ENCODE measurements at regions not wholly inside any gene's neighbourhood (a gene's known extent, or its start where the extent isn't known, plus 50 kb on each side); places are given as distances from the start of the nearest gene placed in this dataset.
"Not testable (repeated sequence)": the region's sequence is repeated elsewhere in the genome, so short reads cannot be mapped to it uniquely, and the experiment has no call there.

- no peaks in the 10 kb centered on the region for H3K9me3 ChIP-seq (ENCODE audit: control insufficient read depth, low read length, poor library complexity, severe bottlenecking)
- H3K4me1 Mint-ChIP-seq = no peaks in the 10 kb centered on the region
- no peak overlapping the region for H3K27ac Mint-ChIP-seq
- H3K36me3 Mint-ChIP-seq (ENCODE audit: low read depth) = no peaks in the 10 kb centered on the region
- ATAC-seq = no peak
- DNase-seq = no peak
- peaks cover 45% of the 10 kb centered on the region for H3K27me3 Mint-ChIP-seq
- H3K4me3 Mint-ChIP-seq = no peak overlapping the region
Measured at GRCh38 chr10:45091968-45092367, 91.2 kb downstream of the ZNF22 start.

DNA sequence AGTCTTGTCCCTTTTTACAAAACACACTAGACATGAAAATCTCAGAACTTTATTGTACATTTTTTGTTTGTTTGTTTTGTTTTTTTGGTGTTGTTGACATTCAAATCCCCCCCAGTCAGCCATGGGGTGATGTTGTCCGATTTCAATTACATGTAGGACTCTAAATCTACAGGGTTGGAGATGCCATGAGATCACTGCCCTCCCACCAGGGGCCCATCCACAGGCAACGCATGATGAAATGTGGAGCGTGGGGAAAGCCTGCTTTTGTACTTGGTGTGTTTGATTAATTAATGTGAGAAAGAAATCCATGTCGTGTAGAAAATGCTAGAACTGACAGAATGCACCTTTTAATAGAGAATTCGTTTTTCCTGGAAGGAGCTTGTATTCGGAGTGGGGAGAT is 93.2 kb downstream of the ZNF22 start:
- H3K9me3 ChIP-seq (ENCODE audit: control insufficient read depth, low read length, poor library complexity, severe bottlenecking) = no peaks in the 10 kb centered on the region
- H3K27me3 Mint-ChIP-seq = peaks cover 51% of the 10 kb centered on the region
- ATAC-seq = no peak

DNA sequence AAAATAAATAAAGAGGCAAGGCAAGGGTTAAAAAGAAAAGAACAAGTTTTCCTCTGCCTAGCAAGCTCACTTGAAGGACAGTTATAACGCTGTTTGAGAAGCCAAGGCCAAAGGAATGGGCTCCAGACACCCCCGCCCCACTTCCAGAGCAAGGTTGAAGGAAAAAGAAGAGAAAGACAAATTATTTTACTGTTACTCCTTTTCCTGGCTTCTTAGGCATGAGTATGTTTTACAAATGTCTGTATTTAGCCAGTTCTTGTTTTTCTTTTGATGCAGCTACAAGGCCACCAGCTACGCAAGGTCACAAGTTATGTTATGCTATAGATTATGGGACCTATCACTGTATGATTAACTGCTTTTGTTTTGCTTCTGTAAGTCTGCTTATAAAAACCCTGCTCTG is 94.6 kb downstream of the ZNF22 start:
- DNase-seq (no peak), ATAC-seq (no peak)
- no peaks in the 10 kb centered on the region for H3K36me3 Mint-ChIP-seq (ENCODE audit: low read depth)
- no peaks in the 10 kb centered on the region for H3K9me3 ChIP-seq (ENCODE audit: control insufficient read depth, low read length, poor library complexity, severe bottlenecking)
- peaks cover 58% of the 10 kb centered on the region for H3K27me3 Mint-ChIP-seq
- no peaks in the 10 kb centered on the region for H3K4me1 Mint-ChIP-seq
- H3K27ac Mint-ChIP-seq = no peak overlapping the region
- no peak overlapping the region for H3K4me3 Mint-ChIP-seq

More for the DNA sequence above, 93.2 kb downstream of the ZNF22 start:
- H3K27ac Mint-ChIP-seq = no peak overlapping the region
- H3K36me3 Mint-ChIP-seq (ENCODE audit: low read depth) = no peaks in the 10 kb centered on the region
- no peak overlapping the region for H3K4me3 Mint-ChIP-seq
- no peaks in the 10 kb centered on the region for H3K4me1 Mint-ChIP-seq
- DNase-seq = no peak

DNA sequence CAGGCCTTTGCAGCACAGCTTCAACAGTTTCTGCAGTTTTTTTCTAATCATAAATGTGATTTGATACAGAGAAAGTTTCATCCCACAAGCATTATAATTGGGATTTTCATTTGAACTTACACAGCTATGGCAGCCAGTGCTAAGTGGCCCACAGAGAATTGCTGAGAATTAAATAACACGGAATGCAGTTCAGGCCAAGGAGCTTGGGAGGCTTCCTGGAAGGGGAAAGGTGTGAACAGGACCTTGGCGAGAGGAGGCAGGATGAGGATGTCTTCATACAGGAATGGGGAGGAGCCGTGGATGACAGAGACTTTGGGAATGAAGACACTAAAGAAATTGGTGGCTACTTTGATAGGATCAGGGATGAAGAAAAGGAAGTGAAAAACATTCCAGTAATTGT is 95.3 kb downstream of the ZNF22 start:
- ATAC-seq = no peak
- Mint-ChIP-seq H3K27ac (no peak overlapping the region), H3K27me3 (peaks cover 55% of the 10 kb centered on the region), H3K36me3 (ENCODE audit: low read depth) (no peaks in the 10 kb centered on the region), H3K4me1 (no peaks in the 10 kb centered on the region), H3K4me3 (no peak overlapping the region)
- no peak for DNase-seq
- H3K9me3 ChIP-seq (ENCODE audit: control insufficient read depth, low read length, poor library complexity, severe bottlenecking) = no peaks in the 10 kb centered on the region

GRCh38 chr10:45100429-45100828 is 99.7 kb downstream of the ZNF22 start:
- H3K4me3 Mint-ChIP-seq = no peak overlapping the region
- H3K9me3 ChIP-seq (ENCODE audit: control insufficient read depth, low read length, poor library complexity, severe bottlenecking) = no peaks in the 10 kb centered on the region
- peaks cover 58% of the 10 kb centered on the region for H3K27me3 Mint-ChIP-seq
- DNase-seq (no peak), ATAC-seq (no peak)
- H3K27ac Mint-ChIP-seq = no peak overlapping the region
- no peaks in the 10 kb centered on the region for H3K4me1 Mint-ChIP-seq
- peaks cover 3% of the 10 kb centered on the region for H3K36me3 Mint-ChIP-seq (ENCODE audit: low read depth)

DNA sequence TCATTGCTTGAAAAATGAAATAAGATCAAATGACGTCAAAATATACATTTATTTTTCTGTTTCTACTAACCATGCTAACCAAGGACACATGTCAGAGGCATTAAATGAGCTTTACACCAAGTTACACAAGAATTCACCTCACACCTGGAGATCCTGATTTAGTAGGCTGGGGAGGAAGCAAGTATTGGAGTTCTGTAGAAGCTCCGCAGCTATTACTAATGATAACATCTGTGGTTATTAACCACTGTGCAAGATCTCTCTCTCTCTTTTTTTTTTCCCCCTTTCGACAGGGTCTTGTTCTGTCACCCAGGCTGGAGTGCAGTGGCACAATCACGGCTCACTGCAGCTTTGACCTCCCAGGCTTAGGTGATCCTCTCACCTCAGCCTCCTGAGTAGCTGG is 104.0 kb downstream of the ZNF22 start:
- no peak overlapping the region for H3K4me3 Mint-ChIP-seq
- peaks cover 65% of the 10 kb centered on the region for H3K27me3 Mint-ChIP-seq
- ATAC-seq (no peak), DNase-seq (no peak)
- H3K27ac Mint-ChIP-seq = no peak overlapping the region
- H3K9me3 ChIP-seq (ENCODE audit: control insufficient read depth, low read length, poor library complexity, severe bottlenecking) = no peaks in the 10 kb centered on the region
- no peaks in the 10 kb centered on the region for H3K4me1 Mint-ChIP-seq
- H3K36me3 Mint-ChIP-seq (ENCODE audit: low read depth) = peaks cover 3% of the 10 kb centered on the region

DNA sequence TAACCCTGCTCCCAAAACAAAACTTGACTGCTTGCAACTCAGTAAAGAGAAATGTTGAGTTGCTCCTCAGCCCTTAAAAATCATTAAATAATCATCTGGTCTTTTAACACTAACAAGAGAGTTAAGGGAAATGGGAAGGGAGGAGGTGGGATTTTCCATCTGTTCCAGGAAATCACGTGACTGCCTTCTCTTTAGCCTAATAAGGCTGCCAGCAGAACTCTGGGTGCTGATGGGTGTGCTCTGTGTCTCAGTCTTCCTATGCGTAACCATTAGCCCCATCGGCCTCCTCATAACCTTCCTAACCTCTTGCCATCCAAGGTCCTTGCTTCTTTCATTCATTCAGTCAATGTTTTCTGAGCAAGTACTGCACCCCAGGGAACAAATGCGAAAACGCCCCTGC is 104.6 kb downstream of the ZNF22 start:
- not testable (repeated sequence) for H3K4me3 Mint-ChIP-seq; H3K9me3 ChIP-seq (ENCODE audit: control insufficient read depth, low read length, poor library complexity, severe bottlenecking); DNase-seq; H3K27ac Mint-ChIP-seq; ATAC-seq; H3K4me1 Mint-ChIP-seq; H3K36me3 Mint-ChIP-seq (ENCODE audit: low read depth)
- H3K27me3 Mint-ChIP-seq = peaks cover 64% of the 10 kb centered on the region

- H3K9me3 ChIP-seq (ENCODE audit: control insufficient read depth, low read length, poor library complexity, severe bottlenecking) = no peaks in the 10 kb centered on the region
- Mint-ChIP-seq H3K27ac (no peak overlapping the region), H3K36me3 (ENCODE audit: low read depth) (peaks cover 1% of the 10 kb centered on the region), H3K27me3 (peaks cover 61% of the 10 kb centered on the region), H3K4me1 (no peaks in the 10 kb centered on the region), H3K4me3 (no peak overlapping the region)
- no peak for DNase-seq
- ATAC-seq = no peak
Measured at GRCh38 chr10:45106236-45106856, 105.6 kb downstream of the ZNF22 start.

DNA sequence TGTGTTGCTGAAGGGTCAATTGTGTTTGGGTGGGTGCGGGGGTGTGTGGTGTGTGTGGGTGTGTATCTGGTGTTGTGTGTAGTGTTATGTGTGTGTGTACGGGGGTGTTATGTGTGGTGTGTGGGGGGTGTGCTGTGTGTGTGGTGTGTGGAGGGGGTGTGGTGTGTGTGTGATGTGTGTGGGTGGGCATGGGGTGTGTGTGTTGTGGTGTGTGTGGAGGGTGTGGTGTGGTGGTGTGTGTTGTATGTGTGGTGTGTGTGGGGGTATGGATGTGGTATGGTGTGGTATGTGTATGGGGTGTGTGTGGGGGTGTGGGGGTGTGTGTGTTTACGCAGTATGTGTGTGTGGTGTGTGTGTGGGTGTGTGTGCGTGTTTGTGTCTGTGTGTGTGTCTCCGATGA is 110.8 kb downstream of the ZNF22 start:
- no peaks in the 10 kb centered on the region for H3K4me1 Mint-ChIP-seq
- peaks cover 58% of the 10 kb centered on the region for H3K27me3 Mint-ChIP-seq
- H3K4me3 Mint-ChIP-seq = no peak overlapping the region
- no peak for ATAC-seq
- no peak for DNase-seq
- no peaks in the 10 kb centered on the region for H3K36me3 Mint-ChIP-seq (ENCODE audit: low read depth)
- H3K27ac Mint-ChIP-seq = no peak overlapping the region
- H3K9me3 ChIP-seq (ENCODE audit: control insufficient read depth, low read length, poor library complexity, severe bottlenecking) = no peaks in the 10 kb centered on the region

DNA sequence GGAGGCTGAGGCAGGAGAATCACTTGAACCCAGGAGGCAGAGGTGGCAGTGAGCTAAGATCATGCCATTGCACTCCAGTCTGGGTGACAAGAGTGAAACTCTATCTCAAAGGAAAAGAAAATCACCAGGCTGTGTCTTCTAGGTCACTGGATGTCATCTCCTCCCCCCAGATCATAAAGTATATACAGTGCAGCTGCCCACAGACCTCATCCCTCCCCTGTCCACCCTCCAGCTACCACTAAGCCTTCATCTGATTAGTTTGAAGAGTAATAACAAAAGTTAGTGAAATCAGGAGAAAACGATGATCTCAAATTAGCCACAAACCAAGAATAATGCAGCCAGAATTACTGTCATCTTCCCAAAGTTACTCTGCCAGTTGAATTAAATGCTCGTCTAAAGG is 117.2 kb downstream of the ZNF22 start:
- not testable (repeated sequence) for DNase-seq; H3K36me3 Mint-ChIP-seq (ENCODE audit: low read depth); H3K27ac Mint-ChIP-seq; ATAC-seq; H3K4me3 Mint-ChIP-seq; H3K9me3 ChIP-seq (ENCODE audit: control insufficient read depth, low read length, poor library complexity, severe bottlenecking); H3K4me1 Mint-ChIP-seq
- peaks cover 67% of the 10 kb centered on the region for H3K27me3 Mint-ChIP-seq

- DNase-seq = no peak
- ATAC-seq = no peak
- peaks cover 65% of the 10 kb centered on the region for H3K27me3 Mint-ChIP-seq
- peaks cover 2% of the 10 kb centered on the region for H3K4me1 Mint-ChIP-seq
- no peak overlapping the region for H3K27ac Mint-ChIP-seq
- no peaks in the 10 kb centered on the region for H3K36me3 Mint-ChIP-seq (ENCODE audit: low read depth)
- H3K9me3 ChIP-seq (ENCODE audit: control insufficient read depth, low read length, poor library complexity, severe bottlenecking) = no peaks in the 10 kb centered on the region
- H3K4me3 Mint-ChIP-seq = no peak overlapping the region
Measured at GRCh38 chr10:45118929-45119328, 118.2 kb downstream of the ZNF22 start.

DNA sequence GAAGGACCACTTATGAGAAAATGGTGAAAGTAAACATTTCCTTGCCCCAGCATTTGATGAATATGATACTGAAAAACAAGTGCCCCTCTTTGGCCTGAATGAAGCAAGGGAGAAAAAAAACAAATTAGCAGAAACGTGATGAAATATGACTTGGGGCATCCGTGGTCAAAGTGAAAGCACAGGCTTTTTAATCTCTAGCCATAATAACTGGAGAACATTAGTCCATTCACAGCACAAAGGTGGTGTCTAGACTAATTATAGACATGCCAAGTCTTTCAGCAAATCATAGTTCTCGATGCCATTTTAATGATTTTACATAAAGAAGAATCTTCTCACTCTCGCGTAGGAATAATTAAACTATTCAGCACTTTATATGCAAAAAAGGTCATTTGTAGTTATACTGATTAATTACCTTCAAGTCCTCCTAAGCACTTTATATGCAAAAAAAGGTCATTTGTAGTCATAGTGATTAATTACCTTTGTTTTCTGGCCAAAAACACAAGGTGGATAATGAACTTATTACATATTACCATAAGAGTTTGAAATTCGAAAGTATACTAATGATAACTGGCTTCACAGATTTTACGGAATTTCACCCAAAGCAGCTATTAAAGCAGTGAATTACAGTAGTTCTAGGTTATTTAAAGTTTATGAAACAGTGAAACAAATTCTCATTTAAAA is 121.6 kb downstream of the ZNF22 start:
- H3K9me3 ChIP-seq (ENCODE audit: control insufficient read depth, low read length, poor library complexity, severe bottlenecking); DNase-seq; H3K27ac Mint-ChIP-seq; H3K4me1 Mint-ChIP-seq; H3K4me3 Mint-ChIP-seq; H3K36me3 Mint-ChIP-seq (ENCODE audit: low read depth); ATAC-seq: not testable (repeated sequence)
- H3K27me3 Mint-ChIP-seq = peaks cover 40% of the 10 kb centered on the region

GRCh38 chr10:45135443-45136198 is 134.9 kb downstream of the ZNF22 start:
- H3K4me1 Mint-ChIP-seq = no peaks in the 10 kb centered on the region

More at GRCh38 chr10:45135443-45136198, 134.9 kb downstream of the ZNF22 start:
- DNase-seq (no peak), ATAC-seq (no peak)
- Mint-ChIP-seq H3K36me3 (ENCODE audit: low read depth) (no peaks in the 10 kb centered on the region), H3K27ac (no peak overlapping the region), H3K27me3 (peaks cover 36% of the 10 kb centered on the region), H3K4me3 (no peak overlapping the region)
- no peaks in the 10 kb centered on the region for H3K9me3 ChIP-seq (ENCODE audit: control insufficient read depth, low read length, poor library complexity, severe bottlenecking)

Measured in T-helper 17 cell (primary cell).